ENCODE measurements at regions not wholly inside any gene's neighbourhood (a gene's known extent, or its start where the extent isn't known, plus 50 kb on each side); places are given as distances from the start of the nearest gene placed in this dataset.
"Not testable (repeated sequence)": the region's sequence is repeated elsewhere in the genome, so short reads cannot be mapped to it uniquely, and the experiment has no call there.

GRCh38 chr7:106375499-106375898, 90.7 kb upstream of the NAMPT start:
- DNase-seq (ENCODE audit: low spot score) = no peak

- no peak for DNase-seq (ENCODE audit: low spot score)
Observed at GRCh38 chr7:106374437-106374836, 89.7 kb upstream of the NAMPT start.

- no peak for DNase-seq (ENCODE audit: low spot score)
Observed at GRCh38 chr7:106372595-106373318, 88.0 kb upstream of the NAMPT start.

- no peak for DNase-seq (ENCODE audit: low spot score)
Observed at GRCh38 chr7:106372126-106372525, 87.3 kb upstream of the NAMPT start.

- DNase-seq (ENCODE audit: low spot score) = no peak
Observed at GRCh38 chr7:106371629-106372028, 86.8 kb upstream of the NAMPT start.

- no peak for DNase-seq (ENCODE audit: low spot score)
Observed at GRCh38 chr7:106370542-106370941, 85.8 kb upstream of the NAMPT start.

- no peak for DNase-seq (ENCODE audit: low spot score)
Observed at GRCh38 chr7:106369816-106370215, 85.0 kb upstream of the NAMPT start.

GRCh38 chr7:106369352-106369751, 84.6 kb upstream of the NAMPT start:
- peak; percentile 41 for DNase-seq (ENCODE audit: low spot score)

- no peak for DNase-seq (ENCODE audit: low spot score)
Observed at GRCh38 chr7:106367664-106368063, 82.9 kb upstream of the NAMPT start.

GRCh38 chr7:106367018-106367420, 82.2 kb upstream of the NAMPT start:
- peak; percentile 29 for DNase-seq (ENCODE audit: low spot score)

- DNase-seq (ENCODE audit: low spot score) = no peak
Observed at GRCh38 chr7:106365252-106366005, 80.6 kb upstream of the NAMPT start.

- DNase-seq (ENCODE audit: low spot score) = not testable (repeated sequence)
Observed at GRCh38 chr7:106362507-106362906, 77.7 kb upstream of the NAMPT start.

- no peak for DNase-seq (ENCODE audit: low spot score)
Observed at GRCh38 chr7:106358103-106358663, 73.4 kb upstream of the NAMPT start.

- DNase-seq (ENCODE audit: low spot score) = no peak
Observed at GRCh38 chr7:106357675-106358074, 72.9 kb upstream of the NAMPT start.

GRCh38 chr7:106354822-106355221, 70.0 kb upstream of the NAMPT start:
- DNase-seq (ENCODE audit: low spot score) = no peak

GRCh38 chr7:106353944-106354343, 69.2 kb upstream of the NAMPT start:
- DNase-seq (ENCODE audit: low spot score) = no peak

GRCh38 chr7:106348231-106348630, 63.4 kb upstream of the NAMPT start:
- DNase-seq (ENCODE audit: low spot score) = no peak

GRCh38 chr7:106347229-106347833, 62.5 kb upstream of the NAMPT start:
- DNase-seq (ENCODE audit: low spot score) = no peak

- peak; percentile 39 for DNase-seq (ENCODE audit: low spot score)
Observed at GRCh38 chr7:106346678-106347217, 62.0 kb upstream of the NAMPT start.

- no peak for DNase-seq (ENCODE audit: low spot score)
Observed at GRCh38 chr7:106346167-106346677, 61.4 kb upstream of the NAMPT start.

- DNase-seq (ENCODE audit: low spot score) = no peak
Observed at GRCh38 chr7:106345421-106346166, 60.8 kb upstream of the NAMPT start.

- DNase-seq (ENCODE audit: low spot score) = no peak
Observed at GRCh38 chr7:106344861-106345260, 60.1 kb upstream of the NAMPT start.
